Natural killer cell treated with Interleukin-12 subunit alpha and Interleukin-12 subunit beta and Interleukin-15 and Interleukin-18, amount 100 ng/mL, for 72 hours (primary cell): ENCODE measurements at regions not wholly inside any gene's neighbourhood (a gene's known extent, or its start where the extent isn't known, plus 50 kb on each side); places are given as distances from the start of the nearest gene placed in this dataset.

Source experiments
- ATAC-seq, 2 donors: fragments of 150-1000 bp; cut with Tn5 transposase in 1 of 2; sonication (Bioruptor Pico), chemical (Tn5 transposase) in 1 of 2; 2 replicates each; pipeline ENCODE4 v1.10.0; 2021
- DNase-seq: peaks from one replicate; pipeline ENCODE4 v3.0.0; 2022; ENCODE audit warnings: low spot score
- H3K27ac Mint-ChIP-seq, 2 donors: 1 replicate in 1 of 2; 2 replicates in 1 of 2; pipeline ENCODE4 v1.8.0; 2022; ENCODE audit warnings: mixed read lengths in 2 of 2, mild to moderate bottlenecking in 1 of 2, moderate library complexity in 1 of 2
- H3K27me3 Mint-ChIP-seq, 2 donors: 1 replicate in 1 of 2; 2 replicates in 1 of 2; pipeline ENCODE4 v1.8.0; 2022; ENCODE audit warnings: mixed read lengths in 2 of 2
- H3K36me3 Mint-ChIP-seq: one replicate; pipeline ENCODE4 v1.8.0; 2022; ENCODE audit warnings: mixed read lengths
- H3K4me1 Mint-ChIP-seq, 2 donors: 1 replicate in 1 of 2; 2 replicates in 1 of 2; pipeline ENCODE4 v1.8.0; 2022; ENCODE audit warnings: low read depth in 2 of 2, mixed read lengths in 2 of 2, mild to moderate bottlenecking in 1 of 2
- H3K4me3 Mint-ChIP-seq: one replicate; pipeline ENCODE4 v1.8.0; 2022; ENCODE audit warnings: mixed read lengths
- H3K9me3 Mint-ChIP-seq: 2 replicates; pipeline ENCODE4 v1.8.0; 2022; ENCODE audit warnings: mixed read lengths

DNA sequence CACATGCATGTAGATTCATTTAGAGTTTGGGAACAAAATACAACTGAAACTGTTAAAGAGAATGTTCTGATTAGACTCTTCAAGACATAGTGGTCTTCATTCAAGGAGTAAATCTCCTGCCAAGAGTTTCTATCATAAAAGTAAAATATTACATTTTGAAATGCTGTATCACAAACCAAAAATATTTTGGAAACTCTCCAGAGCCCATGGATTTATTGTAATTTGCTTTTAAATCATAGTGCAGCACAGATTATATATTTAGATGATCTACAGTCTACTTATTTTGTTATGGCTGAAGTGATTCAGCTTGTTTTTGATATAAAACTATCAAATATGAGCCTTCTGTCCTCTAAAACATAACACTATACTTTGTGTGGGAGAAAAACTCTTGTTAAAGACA lies 105.3 kb downstream of the DISP1 start:
- H3K27ac Mint-ChIP-seq = no peak overlapping the region
- H3K36me3 Mint-ChIP-seq = peaks cover 13% of the 10 kb centered on the region
- H3K9me3 Mint-ChIP-seq = peaks cover 6% of the 10 kb centered on the region
- no peak for DNase-seq
- H3K4me3 Mint-ChIP-seq = no peak overlapping the region
- no peak for ATAC-seq
- no peaks in the 10 kb centered on the region for H3K4me1 Mint-ChIP-seq
- H3K27me3 Mint-ChIP-seq = no peaks in the 10 kb centered on the region

DNA sequence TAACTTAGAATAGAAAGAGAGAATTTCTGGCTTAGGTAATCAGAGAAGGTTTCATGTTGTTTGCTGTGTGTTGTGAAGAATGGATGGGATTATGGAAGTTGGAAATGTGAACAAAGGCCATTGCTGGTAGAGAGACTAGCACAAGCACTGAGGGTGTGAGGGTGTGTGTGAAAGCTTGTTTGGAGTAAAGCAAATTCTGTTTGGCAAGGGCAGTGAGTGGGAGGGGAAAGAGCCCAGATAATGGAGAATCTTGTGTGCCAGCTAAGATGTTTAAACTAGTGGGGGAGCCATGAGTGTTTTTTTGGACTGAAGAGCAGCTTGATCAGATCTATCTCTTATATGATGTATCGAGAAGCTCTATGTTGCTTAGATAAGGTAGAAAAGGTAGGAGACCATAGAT lies 107.1 kb downstream of the DISP1 start:
- H3K9me3 Mint-ChIP-seq = peaks cover 6% of the 10 kb centered on the region
- ATAC-seq (no peak), DNase-seq (no peak)
- H3K4me1 Mint-ChIP-seq = no peaks in the 10 kb centered on the region
- H3K36me3 Mint-ChIP-seq = peaks cover 9% of the 10 kb centered on the region
- H3K27me3 Mint-ChIP-seq = no peaks in the 10 kb centered on the region
- H3K27ac Mint-ChIP-seq = no peak overlapping the region
- no peak overlapping the region for H3K4me3 Mint-ChIP-seq

DNA sequence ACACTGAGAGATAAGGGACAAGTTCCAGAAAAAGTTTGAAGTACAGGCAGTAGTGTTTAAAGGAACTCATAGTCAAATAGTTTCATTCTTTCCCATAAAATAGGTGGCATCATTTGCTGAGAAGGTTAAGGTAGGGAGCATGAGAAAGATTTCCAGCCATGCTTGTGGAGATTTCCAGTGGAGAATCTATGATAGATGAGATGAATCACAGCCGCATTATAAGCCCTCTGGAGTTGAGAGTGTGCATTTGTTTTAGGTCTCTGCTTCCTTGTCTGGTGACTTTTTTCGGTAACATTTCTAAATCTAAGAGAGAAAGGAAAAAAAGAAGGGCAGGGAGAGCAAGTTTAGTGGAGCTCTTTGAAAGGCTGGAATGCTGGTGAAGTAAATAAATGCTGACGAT lies 108.7 kb downstream of the DISP1 start:
- ATAC-seq (no peak), DNase-seq (no peak)
- no peaks in the 10 kb centered on the region for H3K4me1 Mint-ChIP-seq
- no peak overlapping the region for H3K27ac Mint-ChIP-seq
- H3K27me3 Mint-ChIP-seq = no peaks in the 10 kb centered on the region
- H3K9me3 Mint-ChIP-seq = no peaks in the 10 kb centered on the region
- H3K4me3 Mint-ChIP-seq = no peak overlapping the region
- H3K36me3 Mint-ChIP-seq = no peaks in the 10 kb centered on the region

DNA sequence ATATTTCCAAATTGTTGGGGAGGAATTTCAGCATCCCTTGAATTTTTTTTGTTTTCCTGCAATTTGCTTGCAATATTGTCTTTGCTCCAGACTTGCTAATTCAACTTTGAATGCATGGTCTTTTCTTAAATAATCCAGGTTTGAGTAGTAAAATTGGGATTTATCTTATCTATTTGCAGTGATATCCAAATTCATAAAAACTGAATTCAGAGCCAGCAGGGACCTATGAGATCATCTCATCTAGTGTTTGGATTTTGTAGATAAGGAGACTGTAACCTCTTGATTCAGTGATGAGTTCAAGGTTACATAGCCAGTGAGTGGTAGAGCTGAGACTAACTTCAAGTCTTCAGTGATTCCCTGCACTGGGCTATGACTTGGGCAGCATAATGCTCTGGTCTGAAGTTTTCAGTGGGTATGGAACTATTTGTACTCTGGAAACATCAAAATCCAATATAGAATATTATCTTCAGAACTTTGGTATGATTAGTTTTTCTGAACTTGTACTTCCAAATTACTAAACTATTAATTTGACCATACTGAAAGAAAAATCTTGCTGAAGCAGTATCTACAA lies 109.4 kb downstream of the DISP1 start:
- H3K4me1 Mint-ChIP-seq = no peaks in the 10 kb centered on the region
- ATAC-seq (no peak), DNase-seq (no peak)
- H3K9me3 Mint-ChIP-seq = no peaks in the 10 kb centered on the region
- H3K4me3 Mint-ChIP-seq = no peak overlapping the region
- H3K36me3 Mint-ChIP-seq = no peaks in the 10 kb centered on the region
- H3K27me3 Mint-ChIP-seq = no peaks in the 10 kb centered on the region
- H3K27ac Mint-ChIP-seq = no peak overlapping the region

DNA sequence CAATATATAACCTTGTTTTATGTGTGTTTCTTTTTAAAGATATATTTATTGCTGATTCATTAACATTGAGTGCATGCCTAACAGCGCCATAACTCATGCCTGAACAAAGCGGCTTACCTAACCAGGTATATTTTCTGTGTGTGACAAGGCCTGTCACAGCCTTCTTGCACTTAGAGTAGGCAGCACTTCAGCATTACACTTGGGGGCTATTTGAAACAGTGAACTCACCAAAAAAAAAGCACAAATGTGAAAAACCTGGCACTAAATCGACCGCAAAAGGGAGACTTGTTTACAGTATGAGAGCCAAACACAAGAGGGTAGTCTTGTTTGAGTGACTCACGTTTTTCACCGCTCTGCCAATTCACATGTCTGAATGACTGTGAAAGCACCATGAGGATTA lies 111.7 kb downstream of the DISP1 start:
- Mint-ChIP-seq H3K27ac (no peak overlapping the region), H3K27me3 (no peaks in the 10 kb centered on the region), H3K4me1 (no peaks in the 10 kb centered on the region), H3K9me3 (no peaks in the 10 kb centered on the region), H3K36me3 (no peaks in the 10 kb centered on the region), H3K4me3 (no peak overlapping the region)
- no peak for ATAC-seq
- no peak for DNase-seq

DNA sequence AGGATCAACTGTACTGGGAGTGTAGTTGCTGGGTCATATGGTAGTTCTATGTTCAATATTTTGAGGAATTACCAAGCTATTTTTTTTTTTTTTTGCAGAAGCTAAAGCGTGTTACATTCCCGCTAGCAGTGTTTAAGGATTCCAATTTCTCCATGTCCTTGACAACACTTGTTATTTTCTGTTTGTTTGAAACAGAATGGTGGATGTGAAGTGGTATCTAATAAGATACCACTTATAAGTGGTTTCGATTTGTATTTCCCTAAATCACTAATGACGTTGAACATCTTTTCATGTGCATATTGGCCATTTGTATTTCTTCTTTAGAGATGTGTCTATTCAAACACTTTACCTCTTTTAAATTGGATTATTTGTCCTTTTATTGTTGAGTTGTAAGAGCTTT lies 112.2 kb downstream of the DISP1 start:
- DNase-seq (no peak), ATAC-seq (no peak)
- H3K4me3 Mint-ChIP-seq = no peak overlapping the region
- no peak overlapping the region for H3K27ac Mint-ChIP-seq
- no peaks in the 10 kb centered on the region for H3K36me3 Mint-ChIP-seq
- H3K4me1 Mint-ChIP-seq = no peaks in the 10 kb centered on the region
- no peaks in the 10 kb centered on the region for H3K9me3 Mint-ChIP-seq
- no peaks in the 10 kb centered on the region for H3K27me3 Mint-ChIP-seq

DNA sequence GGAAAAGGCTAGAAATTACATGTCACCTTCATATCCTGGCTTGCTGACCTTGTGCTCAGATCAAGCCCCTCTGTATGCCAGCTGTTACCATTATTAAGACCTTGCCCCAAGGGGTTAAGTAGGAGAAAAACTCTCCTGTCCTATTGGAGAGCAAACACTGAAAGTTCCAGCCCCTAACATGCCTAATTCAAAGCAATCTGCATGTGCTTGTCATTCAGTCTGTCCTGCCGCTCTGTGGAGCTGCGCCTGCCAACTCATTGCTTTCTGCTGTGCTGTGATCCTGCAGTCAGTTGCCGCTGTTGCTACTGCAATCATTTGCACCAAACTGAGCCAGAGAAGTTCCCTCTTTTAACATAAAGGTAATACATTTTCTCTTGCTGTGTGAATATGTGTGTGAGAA lies 113.4 kb downstream of the DISP1 start:
- ATAC-seq = no peak
- H3K4me1 Mint-ChIP-seq = no peaks in the 10 kb centered on the region
- H3K4me3 Mint-ChIP-seq = no peak overlapping the region
- H3K36me3 Mint-ChIP-seq = no peaks in the 10 kb centered on the region
- no peaks in the 10 kb centered on the region for H3K27me3 Mint-ChIP-seq
- no peaks in the 10 kb centered on the region for H3K9me3 Mint-ChIP-seq
- no peak for DNase-seq
- H3K27ac Mint-ChIP-seq = no peak overlapping the region

DNA sequence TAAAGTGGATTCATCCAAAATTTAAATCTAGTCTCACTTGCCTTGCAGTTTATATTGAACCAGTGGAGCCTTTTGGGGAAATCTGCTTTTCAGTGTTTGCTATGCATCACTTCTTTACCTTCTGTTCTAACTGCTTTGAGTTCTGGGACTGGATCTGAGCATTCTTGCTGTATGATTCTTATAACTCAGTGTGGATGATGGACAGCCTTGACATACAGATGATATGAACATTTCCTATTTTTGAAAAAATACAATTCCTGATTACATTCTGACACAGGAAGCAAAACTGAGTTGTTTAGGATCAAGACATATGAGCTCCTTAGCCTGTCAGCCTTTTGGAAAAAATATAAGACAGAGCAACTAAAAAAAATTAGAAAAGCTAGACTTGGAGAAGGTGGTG lies 115.2 kb downstream of the DISP1 start:
- ATAC-seq = no peak

DNA sequence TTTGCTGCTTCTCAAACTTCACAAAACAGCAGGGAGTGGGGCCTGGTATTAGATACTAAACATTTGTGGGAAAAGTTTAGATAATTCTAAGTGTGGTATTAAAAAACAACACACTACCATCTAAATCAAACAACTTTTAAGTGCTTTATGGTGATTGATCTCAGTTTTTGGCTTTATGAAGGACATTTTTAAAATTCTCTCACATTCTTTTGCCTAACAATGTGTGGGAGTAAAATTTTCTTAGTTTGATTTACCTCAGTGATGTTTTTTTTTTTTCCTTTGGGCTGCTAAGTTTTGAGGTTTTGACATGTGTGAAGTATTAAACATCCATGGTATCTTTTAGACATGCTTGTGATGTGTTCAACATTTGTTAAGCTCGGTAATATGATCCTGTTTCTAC lies 116.2 kb downstream of the DISP1 start:
- ATAC-seq (no peak), DNase-seq (no peak)
- Mint-ChIP-seq H3K9me3 (no peaks in the 10 kb centered on the region), H3K36me3 (no peaks in the 10 kb centered on the region), H3K27ac (no peak overlapping the region), H3K4me1 (no peaks in the 10 kb centered on the region), H3K27me3 (no peaks in the 10 kb centered on the region), H3K4me3 (no peak overlapping the region)

More for the DNA sequence above, 115.2 kb downstream of the DISP1 start:
- Mint-ChIP-seq H3K27ac (no peak overlapping the region), H3K9me3 (no peaks in the 10 kb centered on the region), H3K36me3 (no peaks in the 10 kb centered on the region), H3K27me3 (no peaks in the 10 kb centered on the region), H3K4me1 (no peaks in the 10 kb centered on the region), H3K4me3 (no peak overlapping the region)
- no peak for DNase-seq

DNA sequence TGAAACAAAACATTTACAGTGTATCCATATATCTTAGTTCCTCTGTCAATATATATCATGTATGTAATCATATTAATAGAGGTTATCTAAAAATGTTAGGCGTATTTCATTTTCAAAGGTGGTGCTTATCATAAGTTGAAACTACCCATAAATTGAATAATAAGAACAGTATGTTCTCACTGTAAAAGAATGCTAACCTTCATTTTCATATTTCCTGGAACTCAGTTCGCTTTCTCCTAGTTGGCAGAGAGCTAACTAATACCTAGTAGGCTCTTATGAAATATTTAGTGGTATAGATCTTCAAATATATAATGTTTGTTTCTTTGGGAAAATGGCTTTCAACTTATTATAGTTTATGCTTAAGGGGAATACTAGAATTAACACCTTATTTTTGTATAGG lies 118.4 kb downstream of the DISP1 start:
- Mint-ChIP-seq H3K9me3 (no peaks in the 10 kb centered on the region), H3K36me3 (no peaks in the 10 kb centered on the region), H3K27me3 (no peaks in the 10 kb centered on the region), H3K27ac (no peak overlapping the region), H3K4me3 (no peak overlapping the region), H3K4me1 (no peaks in the 10 kb centered on the region)
- DNase-seq (no peak), ATAC-seq (no peak)

DNA sequence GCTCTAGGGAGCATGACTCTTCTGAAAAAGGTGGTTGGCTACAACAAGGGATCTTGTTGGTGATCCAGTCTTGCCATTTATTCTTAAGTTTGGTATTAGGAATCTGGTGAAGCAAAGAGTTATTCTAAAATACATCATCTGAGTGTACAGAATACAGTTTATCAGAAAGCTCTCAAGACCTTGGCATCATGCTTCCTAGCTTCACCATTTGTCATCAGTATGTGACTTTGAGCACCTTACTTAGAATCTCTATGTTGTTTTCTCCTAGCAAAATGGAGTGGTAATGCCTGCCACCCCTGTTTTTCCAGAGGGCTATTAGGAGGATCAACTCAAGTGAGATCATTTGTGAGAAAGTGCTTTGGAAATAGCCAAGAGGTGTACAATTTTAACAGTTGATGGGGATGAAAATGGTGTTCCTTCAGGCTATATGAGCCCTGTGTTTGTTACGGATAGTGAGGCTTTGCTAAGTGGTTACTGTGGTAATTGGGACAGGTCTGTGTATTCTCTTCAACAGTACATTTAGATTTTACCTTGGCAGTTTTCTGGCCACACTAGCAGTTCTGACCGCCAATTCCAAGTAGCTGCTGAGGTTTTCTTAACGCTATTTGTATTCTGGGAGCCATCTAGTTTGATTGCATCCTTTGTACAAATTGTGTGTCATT lies 120.5 kb downstream of the DISP1 start:
- Mint-ChIP-seq H3K4me3 (no peak overlapping the region), H3K36me3 (no peaks in the 10 kb centered on the region), H3K27me3 (no peaks in the 10 kb centered on the region), H3K27ac (no peak overlapping the region), H3K9me3 (no peaks in the 10 kb centered on the region), H3K4me1 (no peaks in the 10 kb centered on the region)
- DNase-seq (no peak), ATAC-seq (no peak)

DNA sequence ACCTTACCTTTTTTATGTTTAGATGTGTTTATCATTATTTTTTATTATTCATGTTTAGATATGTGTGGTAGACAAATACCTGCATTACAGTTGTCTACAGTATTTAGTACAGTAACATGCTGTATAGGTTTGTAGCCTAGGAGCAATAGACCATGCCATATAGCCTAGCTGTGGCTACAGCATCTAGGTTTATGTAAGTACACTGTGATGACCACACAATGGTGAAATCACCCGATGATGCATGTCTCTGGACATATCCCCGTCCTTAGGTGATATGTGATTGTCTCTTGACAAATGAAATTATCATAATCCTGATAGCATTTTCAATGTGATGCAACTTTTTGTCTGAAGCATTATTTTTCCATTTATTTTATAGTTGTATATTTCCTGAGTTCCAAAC lies 121.2 kb downstream of the DISP1 start:
- no peaks in the 10 kb centered on the region for H3K36me3 Mint-ChIP-seq
- no peaks in the 10 kb centered on the region for H3K4me1 Mint-ChIP-seq
- H3K27ac Mint-ChIP-seq = no peak overlapping the region
- DNase-seq (no peak), ATAC-seq (no peak)
- no peaks in the 10 kb centered on the region for H3K27me3 Mint-ChIP-seq
- H3K4me3 Mint-ChIP-seq = no peak overlapping the region
- H3K9me3 Mint-ChIP-seq = no peaks in the 10 kb centered on the region

DNA sequence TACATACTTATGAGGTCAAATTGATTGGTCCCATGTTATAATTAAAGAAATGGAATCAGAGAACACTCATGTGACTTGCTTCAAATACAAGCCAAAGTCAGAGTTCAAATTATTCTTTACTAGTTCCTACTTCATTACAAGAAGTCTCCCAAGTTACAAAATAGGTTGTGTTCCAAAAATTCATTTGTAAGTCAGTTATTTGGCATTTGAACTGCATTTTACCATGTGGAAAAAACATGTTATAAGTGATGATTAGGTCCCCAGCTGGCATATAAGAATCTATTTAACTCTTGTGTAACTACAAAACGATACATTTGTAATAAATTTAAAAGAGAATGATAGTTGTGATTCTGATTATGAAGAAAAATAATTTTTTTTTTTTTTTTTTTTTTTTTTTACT lies 124.1 kb downstream of the DISP1 start:
- no peaks in the 10 kb centered on the region for H3K36me3 Mint-ChIP-seq
- no peak overlapping the region for H3K4me3 Mint-ChIP-seq
- H3K9me3 Mint-ChIP-seq = no peaks in the 10 kb centered on the region

DNA sequence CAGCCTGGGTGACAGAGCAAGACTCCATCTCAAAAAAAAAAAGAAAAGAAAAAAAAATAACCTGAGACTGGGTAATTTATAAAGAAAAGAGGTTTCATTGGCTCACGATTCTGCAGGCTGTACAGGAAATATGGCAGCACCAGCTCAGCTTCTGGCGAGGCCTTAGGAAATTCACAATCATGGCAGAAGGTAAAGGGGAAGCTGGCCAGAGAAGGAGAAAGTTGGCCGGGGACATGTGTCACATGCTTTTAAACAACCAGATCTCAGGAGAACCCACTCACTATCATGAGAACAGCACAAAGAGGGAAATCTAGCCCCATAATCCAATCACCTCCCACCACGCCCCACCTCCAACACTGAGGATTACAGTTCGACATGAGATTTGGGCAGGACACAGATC lies 125.3 kb downstream of the DISP1 start:
- Mint-ChIP-seq H3K36me3 (no peaks in the 10 kb centered on the region), H3K27me3 (no peaks in the 10 kb centered on the region), H3K9me3 (no peaks in the 10 kb centered on the region), H3K27ac (no peak overlapping the region), H3K4me3 (no peak overlapping the region), H3K4me1 (no peaks in the 10 kb centered on the region)
- ATAC-seq (no peak), DNase-seq (no peak)

More for the DNA sequence above, 124.1 kb downstream of the DISP1 start:
- no peak overlapping the region for H3K27ac Mint-ChIP-seq
- H3K27me3 Mint-ChIP-seq = no peaks in the 10 kb centered on the region
- no peak for DNase-seq
- no peaks in the 10 kb centered on the region for H3K4me1 Mint-ChIP-seq
- ATAC-seq = no peak

DNA sequence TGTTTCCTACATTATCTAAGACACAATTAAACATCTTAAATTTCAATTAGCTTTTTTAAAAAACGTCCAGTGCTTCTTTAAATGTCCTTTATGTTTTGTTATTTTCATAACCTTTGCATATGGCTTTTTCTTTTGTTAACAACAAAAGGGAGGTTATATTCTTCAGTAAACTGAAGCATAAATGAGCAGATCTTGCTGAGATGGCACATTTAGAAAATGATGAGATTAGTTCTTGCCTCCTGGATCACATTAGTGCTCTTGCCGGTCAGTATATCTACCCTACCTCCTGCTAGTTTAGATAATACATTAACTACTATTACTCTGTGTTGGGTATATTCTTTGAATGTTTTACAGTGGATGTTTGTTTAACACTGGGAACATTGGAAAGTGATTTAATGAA lies 126.1 kb downstream of the DISP1 start:
- H3K36me3 Mint-ChIP-seq = no peaks in the 10 kb centered on the region
- ATAC-seq (no peak), DNase-seq (no peak)
- no peaks in the 10 kb centered on the region for H3K9me3 Mint-ChIP-seq
- no peaks in the 10 kb centered on the region for H3K27me3 Mint-ChIP-seq
- H3K27ac Mint-ChIP-seq = no peak overlapping the region
- no peaks in the 10 kb centered on the region for H3K4me1 Mint-ChIP-seq
- no peak overlapping the region for H3K4me3 Mint-ChIP-seq
